Breast epithelium (tissue), 3 donors: ENCODE measurements at regions not wholly inside any gene's neighbourhood (a gene's known extent, or its start where the extent isn't known, plus 50 kb on each side); places are given as distances from the start of the nearest gene placed in this dataset.

Source experiments
- POLR2AphosphoS5 ChIP-seq, 3 donors: sonication (generic); formaldehyde crosslinking; IDR thresholded peaks; one replicate each; pipeline ENCODE4 v1.6.1; 2017; ENCODE audit warnings: antibody characterized with exemption in 3 of 3
- TF ChIP-seq, protein P1 (sequence below), 3 donors: fragments of 450-650 bp; IDR thresholded peaks; one replicate each; pipeline ENCODE4 v1.5.1; 2016 to 2017; ENCODE audit warnings: antibody characterized with exemption in 3 of 3, mild to moderate bottlenecking in 3 of 3, moderate library complexity in 3 of 3

DNA sequence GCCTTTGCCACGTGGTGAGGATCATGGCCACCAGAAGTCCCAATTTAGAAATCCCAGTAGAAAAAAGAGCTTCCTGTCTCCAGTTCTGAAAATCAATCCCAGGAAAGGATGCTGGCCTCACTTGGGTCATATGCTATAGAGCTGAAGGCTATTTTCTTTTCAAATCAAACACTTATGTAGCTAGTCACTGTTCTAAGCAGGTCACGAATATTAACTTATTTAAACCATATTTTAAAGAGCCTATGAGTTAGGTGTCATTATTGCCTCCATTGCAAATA, 97.5 kb downstream of the VCPKMT start:
- TF ChIP-seq POLR2AphosphoS5 (IDR thresholded peaks at IDR 0.05) = no peak
- TF ChIP-seq, protein P1, sequence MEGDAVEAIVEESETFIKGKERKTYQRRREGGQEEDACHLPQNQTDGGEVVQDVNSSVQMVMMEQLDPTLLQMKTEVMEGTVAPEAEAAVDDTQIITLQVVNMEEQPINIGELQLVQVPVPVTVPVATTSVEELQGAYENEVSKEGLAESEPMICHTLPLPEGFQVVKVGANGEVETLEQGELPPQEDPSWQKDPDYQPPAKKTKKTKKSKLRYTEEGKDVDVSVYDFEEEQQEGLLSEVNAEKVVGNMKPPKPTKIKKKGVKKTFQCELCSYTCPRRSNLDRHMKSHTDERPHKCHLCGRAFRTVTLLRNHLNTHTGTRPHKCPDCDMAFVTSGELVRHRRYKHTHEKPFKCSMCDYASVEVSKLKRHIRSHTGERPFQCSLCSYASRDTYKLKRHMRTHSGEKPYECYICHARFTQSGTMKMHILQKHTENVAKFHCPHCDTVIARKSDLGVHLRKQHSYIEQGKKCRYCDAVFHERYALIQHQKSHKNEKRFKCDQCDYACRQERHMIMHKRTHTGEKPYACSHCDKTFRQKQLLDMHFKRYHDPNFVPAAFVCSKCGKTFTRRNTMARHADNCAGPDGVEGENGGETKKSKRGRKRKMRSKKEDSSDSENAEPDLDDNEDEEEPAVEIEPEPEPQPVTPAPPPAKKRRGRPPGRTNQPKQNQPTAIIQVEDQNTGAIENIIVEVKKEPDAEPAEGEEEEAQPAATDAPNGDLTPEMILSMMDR (IDR thresholded peaks at IDR 0.05) = no peak
